Activated CD8-positive, alpha-beta T cell treated with anti-CD3 and anti-CD28 coated beads for 36 hours (primary cell): ENCODE measurements at regions not wholly inside any gene's neighbourhood (a gene's known extent, or its start where the extent isn't known, plus 50 kb on each side); places are given as distances from the start of the nearest gene placed in this dataset.

Experiments used
- ATAC-seq: fragments of 200-7000 bp; cut with Tn5 transposase; one replicate; pipeline ENCODE4 v1.10.0; 2021; ENCODE audit warnings: mild to moderate bottlenecking, moderate library complexity
- CTCF ChIA-PET: fragments of 350-600 bp; sonication (Branson Sonifier 250); formaldehyde crosslinking; loops from one replicate; lab custom pipeline; 2021; ENCODE audit warnings: antibody characterized with exemption; lab: Charles Lee
- POLR2A ChIA-PET: fragments of 350-600 bp; sonication (Branson Sonifier 250); formaldehyde crosslinking; loops from one replicate; lab custom pipeline; 2021; ENCODE audit warnings: antibody characterized with exemption; lab: Charles Lee
- DNase-seq: peaks from one replicate; pipeline ENCODE4 v3.0.0-alpha.2; 2020
- H3K27ac Mint-ChIP-seq: one replicate; pipeline ENCODE4 v1.8.0; 2021; ENCODE audit warnings: mild to moderate bottlenecking, mixed read lengths
- H3K27me3 Mint-ChIP-seq: one replicate; pipeline ENCODE4 v1.8.0; 2021; ENCODE audit warnings: mixed read lengths
- H3K36me3 Mint-ChIP-seq: one replicate; pipeline ENCODE4 v1.8.0; 2021; ENCODE audit warnings: low read depth, mixed read lengths
- H3K4me1 Mint-ChIP-seq: one replicate; pipeline ENCODE4 v1.8.0; 2021; ENCODE audit warnings: low read depth, mixed read lengths
- H3K4me3 Mint-ChIP-seq: one replicate; pipeline ENCODE4 v1.8.0; 2021; ENCODE audit warnings: mild to moderate bottlenecking, moderate library complexity, mixed read lengths
- H3K9me3 Mint-ChIP-seq: one replicate; pipeline ENCODE4 v1.8.0; 2021; ENCODE audit warnings: mixed read lengths
- CTCF ChIP-seq: fragments of 200-600 bp; IDR thresholded peaks from one replicate; pipeline ENCODE4 v1.8.0; 2022; ENCODE audit warnings: antibody characterized with exemption, mild to moderate bottlenecking
- intact Hi-C: fragments of 100-400 bp; cut with micrococcal nuclease; formaldehyde crosslinking; loops from one replicate; pipeline ENCODE4 v1.10.0; 2022

DNA sequence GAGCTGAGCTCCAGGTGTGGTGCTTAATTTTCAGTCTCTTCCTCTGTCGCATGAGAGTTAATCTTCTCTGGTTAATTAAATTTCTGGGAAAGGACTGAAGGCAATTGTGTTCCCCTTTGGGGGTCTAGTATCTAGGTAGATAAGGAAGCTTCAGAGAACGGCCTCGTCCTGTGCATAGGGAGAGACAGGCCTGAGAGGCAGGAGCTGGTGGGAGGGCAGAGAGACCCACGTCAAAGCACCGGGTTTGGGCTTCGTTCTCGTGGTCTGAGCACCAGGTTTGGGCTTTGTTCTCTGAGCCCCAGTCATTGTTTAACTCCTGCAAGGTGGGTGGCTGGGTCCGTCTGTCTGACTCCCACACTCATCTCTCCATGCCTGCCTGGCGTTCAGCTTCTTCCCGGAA lies 160.8 kb upstream of the PITRM1 start:
- ATAC-seq (no peak), DNase-seq (no peak)
- Mint-ChIP-seq H3K36me3 (no peaks in the 10 kb centered on the region), H3K27ac (no peak overlapping the region), H3K4me1 (no peaks in the 10 kb centered on the region), H3K27me3 (peaks cover 7% of the 10 kb centered on the region), H3K4me3 (no peak overlapping the region), H3K9me3 (no peaks in the 10 kb centered on the region)
- ChIA-PET CTCF (interaction anchor here (1.4 kb wide), 1 partner anchor 11 kb away, joined by 4 read pairs; no protein-coding TSS in a partner anchor), POLR2A (interaction anchor here (0.6 kb wide), 1 partner anchor 8 kb away, joined by 4 read pairs; no protein-coding TSS in a partner anchor)
- intact Hi-C loops, result no loop called here
- TF ChIP-seq CTCF, result no peak

DNA sequence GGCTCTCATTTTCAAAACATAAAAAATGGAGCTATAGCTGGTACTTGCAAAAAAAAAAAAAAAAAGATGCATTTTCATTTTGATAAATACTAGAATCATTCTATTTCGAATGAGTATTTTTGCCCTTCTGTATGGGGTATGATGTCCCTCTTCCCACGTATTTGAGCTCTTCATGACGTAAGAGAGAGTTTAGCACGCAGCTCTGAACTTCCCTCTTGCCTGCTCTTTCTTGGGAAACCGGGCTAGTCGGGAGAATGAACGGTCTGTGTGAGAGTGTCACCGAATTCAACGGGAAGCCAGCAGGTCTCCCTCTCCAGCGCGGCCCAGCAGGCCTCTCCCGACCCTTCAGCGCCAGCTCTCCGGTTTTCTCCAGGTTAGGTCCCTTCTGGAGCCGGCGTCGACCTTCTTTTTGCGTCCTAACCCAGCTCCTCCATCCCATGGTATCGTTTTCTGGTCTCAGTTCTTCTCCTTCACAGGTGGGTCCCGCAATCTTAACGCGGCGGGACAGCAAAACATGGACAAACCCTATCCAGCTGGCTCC lies 159.2 kb upstream of the PITRM1 start:
- Mint-ChIP-seq H3K9me3 (no peaks in the 10 kb centered on the region), H3K4me3 (no peak overlapping the region), H3K27ac (no peak overlapping the region), H3K4me1 (no peaks in the 10 kb centered on the region), H3K27me3 (peaks cover 7% of the 10 kb centered on the region), H3K36me3 (no peaks in the 10 kb centered on the region)
- ATAC-seq (no peak), DNase-seq (no peak)
- intact Hi-C loops, result no loop called here
- ChIA-PET POLR2A (no interaction called here), CTCF (no interaction called here)
- TF ChIP-seq CTCF, result no peak

GRCh38 chr10:3331187-3331586 lies 158.6 kb upstream of the PITRM1 start:
- POLR2A ChIA-PET, result no interaction called here
- CTCF ChIA-PET, result no interaction called here

DNA sequence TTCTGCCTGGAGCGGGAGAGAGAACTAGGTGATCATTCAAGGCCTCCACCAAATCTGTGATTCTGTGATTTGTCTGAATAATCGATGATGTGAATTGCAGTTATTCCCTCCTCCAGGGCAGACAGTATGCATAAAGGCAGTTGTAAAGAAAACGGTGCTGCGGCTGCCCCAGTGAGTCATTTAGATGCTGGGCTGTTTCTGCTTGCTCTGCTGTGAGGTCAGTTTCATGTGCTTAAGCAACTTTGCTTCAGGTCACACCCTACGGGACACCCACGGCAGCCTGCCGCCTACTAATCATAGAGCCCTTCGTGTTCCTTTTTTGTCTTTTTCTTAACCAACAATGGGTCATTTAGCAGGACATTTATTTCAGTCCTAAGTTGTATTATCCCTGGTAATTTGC lies 158.1 kb upstream of the PITRM1 start:
- intact Hi-C loops, result no loop called here
- ATAC-seq (no peak), DNase-seq (no peak)
- H3K27ac Mint-ChIP-seq, result no peak overlapping the region
- H3K36me3 Mint-ChIP-seq, result no peaks in the 10 kb centered on the region
- H3K9me3 Mint-ChIP-seq, result no peaks in the 10 kb centered on the region
- no peak overlapping the region for H3K4me3 Mint-ChIP-seq
- H3K4me1 Mint-ChIP-seq, result no peaks in the 10 kb centered on the region
- ChIA-PET CTCF (no interaction called here), POLR2A (no interaction called here)
- no peak for TF ChIP-seq CTCF
- peaks cover 7% of the 10 kb centered on the region for H3K27me3 Mint-ChIP-seq

More at GRCh38 chr10:3331187-3331586, 158.6 kb upstream of the PITRM1 start:
- Mint-ChIP-seq H3K9me3 (no peaks in the 10 kb centered on the region), H3K4me1 (no peaks in the 10 kb centered on the region), H3K27ac (no peak overlapping the region), H3K36me3 (no peaks in the 10 kb centered on the region), H3K4me3 (no peak overlapping the region), H3K27me3 (peaks cover 7% of the 10 kb centered on the region)
- intact Hi-C loops, result no loop called here
- DNase-seq, result no peak
- ATAC-seq, result no peak
- no peak for TF ChIP-seq CTCF

DNA sequence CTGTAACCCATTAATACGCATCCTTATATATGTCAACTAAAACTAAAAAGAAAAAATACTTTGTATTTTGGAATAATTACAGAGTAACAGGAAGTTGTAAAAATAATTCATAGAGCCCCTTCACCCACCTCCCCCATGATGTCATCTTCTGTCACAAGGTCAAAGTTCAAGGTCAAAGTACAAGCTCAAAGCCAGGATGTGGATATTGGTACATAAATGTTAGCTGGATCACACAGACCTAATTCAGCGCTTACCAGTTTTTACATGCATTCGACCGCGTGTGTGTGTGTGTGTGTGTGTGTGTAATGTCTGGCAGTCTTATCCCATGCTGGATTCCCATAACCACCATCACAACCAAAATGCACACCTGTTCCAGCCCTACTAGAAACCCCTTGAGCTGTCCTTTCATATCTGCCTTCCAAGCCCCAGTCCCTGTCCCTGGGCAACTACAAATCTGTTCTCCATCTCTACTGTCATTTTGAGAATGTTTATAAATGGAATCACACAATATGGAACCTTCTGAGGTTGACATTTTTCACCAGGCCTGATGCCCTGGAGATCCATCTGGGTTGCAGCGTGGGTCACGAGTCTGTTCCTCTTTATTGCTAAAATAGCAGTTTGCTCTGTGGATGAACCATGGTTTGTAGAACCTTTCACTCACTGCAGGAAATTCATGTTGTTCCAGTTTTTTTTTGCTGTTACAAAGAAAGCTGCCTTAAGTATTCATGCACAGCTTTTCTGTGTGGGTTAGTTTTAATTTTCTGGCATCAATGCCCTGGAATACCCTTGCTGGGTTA lies 153.6 kb upstream of the PITRM1 start:
- H3K27me3 Mint-ChIP-seq, result peaks cover 5% of the 10 kb centered on the region
- no peaks in the 10 kb centered on the region for H3K36me3 Mint-ChIP-seq
- CTCF ChIA-PET, result interaction anchor here (0.6 kb wide), 1 partner anchor 128 kb away, joined by 3 read pairs; no protein-coding TSS in a partner anchor
- intact Hi-C loops, result no loop called here
- no peaks in the 10 kb centered on the region for H3K9me3 Mint-ChIP-seq
- ATAC-seq (no peak), DNase-seq (no peak)
- no peak for TF ChIP-seq CTCF
- POLR2A ChIA-PET, result interaction anchor here (0.6 kb wide), 1 partner anchor 409 kb away, joined by 3 read pairs; no protein-coding TSS in a partner anchor
- H3K4me3 Mint-ChIP-seq, result no peak overlapping the region
- no peak overlapping the region for H3K27ac Mint-ChIP-seq
- H3K4me1 Mint-ChIP-seq, result no peaks in the 10 kb centered on the region
